ENCODE measurements at regions not wholly inside any gene's neighbourhood (a gene's known extent, or its start where the extent isn't known, plus 50 kb on each side); places are given as distances from the start of the nearest gene placed in this dataset.

DNA sequence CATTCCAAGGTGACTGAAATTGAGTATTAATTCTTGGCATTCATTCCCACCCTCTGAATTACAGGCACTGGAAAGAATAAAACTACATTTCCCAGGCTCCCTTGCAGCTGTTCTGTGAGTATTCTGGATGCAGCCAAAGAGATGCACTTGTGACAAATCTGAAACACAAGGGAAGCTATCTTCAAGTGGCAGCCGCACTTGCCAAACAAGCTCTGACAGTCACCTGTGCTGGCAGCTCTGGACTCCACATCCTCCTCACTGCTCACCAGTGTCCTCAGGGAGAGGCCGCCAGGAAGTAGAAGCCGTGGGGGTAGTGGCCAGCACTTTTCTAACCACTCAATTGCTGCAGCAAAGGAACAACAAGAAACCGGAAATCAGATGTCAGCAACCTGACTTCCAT is 275.0 kb downstream of the NR2F1-AS1 start:
- DNase-seq (no peak), ATAC-seq (no peak)
- H3K36me3 Mint-ChIP-seq (ENCODE audit: low read depth): no peaks in the 10 kb centered on the region
- intact Hi-C loops (cut with micrococcal nuclease): no loop called here
- TF ChIP-seq, protein P1, sequence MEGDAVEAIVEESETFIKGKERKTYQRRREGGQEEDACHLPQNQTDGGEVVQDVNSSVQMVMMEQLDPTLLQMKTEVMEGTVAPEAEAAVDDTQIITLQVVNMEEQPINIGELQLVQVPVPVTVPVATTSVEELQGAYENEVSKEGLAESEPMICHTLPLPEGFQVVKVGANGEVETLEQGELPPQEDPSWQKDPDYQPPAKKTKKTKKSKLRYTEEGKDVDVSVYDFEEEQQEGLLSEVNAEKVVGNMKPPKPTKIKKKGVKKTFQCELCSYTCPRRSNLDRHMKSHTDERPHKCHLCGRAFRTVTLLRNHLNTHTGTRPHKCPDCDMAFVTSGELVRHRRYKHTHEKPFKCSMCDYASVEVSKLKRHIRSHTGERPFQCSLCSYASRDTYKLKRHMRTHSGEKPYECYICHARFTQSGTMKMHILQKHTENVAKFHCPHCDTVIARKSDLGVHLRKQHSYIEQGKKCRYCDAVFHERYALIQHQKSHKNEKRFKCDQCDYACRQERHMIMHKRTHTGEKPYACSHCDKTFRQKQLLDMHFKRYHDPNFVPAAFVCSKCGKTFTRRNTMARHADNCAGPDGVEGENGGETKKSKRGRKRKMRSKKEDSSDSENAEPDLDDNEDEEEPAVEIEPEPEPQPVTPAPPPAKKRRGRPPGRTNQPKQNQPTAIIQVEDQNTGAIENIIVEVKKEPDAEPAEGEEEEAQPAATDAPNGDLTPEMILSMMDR (IDR thresholded peaks at IDR 0.05): no peak
- H3K9me3 Mint-ChIP-seq: no peaks in the 10 kb centered on the region
- no peak overlapping the region for H3K4me3 Mint-ChIP-seq
- H3K4me1 Mint-ChIP-seq (ENCODE audit: low read depth): no peaks in the 10 kb centered on the region
- H3K27ac Mint-ChIP-seq: no peak overlapping the region
- POLR2A ChIA-PET: interaction anchor here (1.0 kb wide), 1 partner anchor 69 kb away, joined by 4 read pairs; no protein-coding TSS in a partner anchor
- CTCF ChIA-PET: no interaction called here
- H3K27me3 Mint-ChIP-seq: peaks cover 8% of the 10 kb centered on the region

DNA sequence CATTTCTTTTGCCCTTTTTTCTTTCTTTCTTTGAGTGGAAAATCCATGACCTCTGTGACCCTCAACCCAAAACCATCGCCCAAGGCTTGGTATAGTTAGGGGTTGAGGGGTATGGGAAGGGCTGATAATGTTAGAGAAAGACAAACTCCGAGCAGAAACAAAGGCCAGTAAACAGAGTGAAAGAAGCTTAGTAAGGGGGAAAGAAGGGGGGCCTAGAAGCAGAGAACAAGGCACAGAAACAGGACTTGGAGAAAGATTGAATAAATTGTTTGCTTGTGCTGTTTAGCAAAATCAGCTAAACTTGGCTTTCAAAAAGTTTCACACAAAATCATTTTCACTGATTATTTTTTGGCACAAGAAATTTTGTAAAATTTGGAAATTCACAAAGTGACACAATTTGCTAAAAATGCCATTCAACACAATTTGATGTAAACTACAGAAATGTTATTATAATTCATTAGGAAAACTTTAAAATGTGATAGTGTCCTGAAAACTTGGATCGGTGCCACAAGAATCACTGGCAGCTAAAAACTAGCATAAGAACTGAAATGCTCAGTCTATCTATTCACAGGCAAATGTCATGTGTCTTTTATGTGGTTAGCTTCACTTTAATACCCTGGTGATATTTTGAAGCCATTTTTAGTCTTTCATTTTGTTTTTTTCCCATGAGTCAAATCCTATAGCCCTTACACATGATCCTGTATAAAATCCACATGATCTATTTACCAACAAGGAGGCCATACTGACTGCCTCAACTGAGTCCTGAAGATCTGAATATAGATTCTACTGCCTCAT is 276.4 kb downstream of the NR2F1-AS1 start:
- Mint-ChIP-seq H3K36me3 (ENCODE audit: low read depth) (no peaks in the 10 kb centered on the region), H3K4me1 (ENCODE audit: low read depth) (no peaks in the 10 kb centered on the region), H3K27me3 (peaks cover 8% of the 10 kb centered on the region), H3K9me3 (no peaks in the 10 kb centered on the region), H3K27ac (no peak overlapping the region), H3K4me3 (no peak overlapping the region)
- TF ChIP-seq, protein P1 (IDR thresholded peaks at IDR 0.05): no peak
- intact Hi-C loops (cut with micrococcal nuclease): no loop called here
- ChIA-PET CTCF (no interaction called here), POLR2A (no interaction called here)
- DNase-seq: no peak
- ATAC-seq: no peak

DNA sequence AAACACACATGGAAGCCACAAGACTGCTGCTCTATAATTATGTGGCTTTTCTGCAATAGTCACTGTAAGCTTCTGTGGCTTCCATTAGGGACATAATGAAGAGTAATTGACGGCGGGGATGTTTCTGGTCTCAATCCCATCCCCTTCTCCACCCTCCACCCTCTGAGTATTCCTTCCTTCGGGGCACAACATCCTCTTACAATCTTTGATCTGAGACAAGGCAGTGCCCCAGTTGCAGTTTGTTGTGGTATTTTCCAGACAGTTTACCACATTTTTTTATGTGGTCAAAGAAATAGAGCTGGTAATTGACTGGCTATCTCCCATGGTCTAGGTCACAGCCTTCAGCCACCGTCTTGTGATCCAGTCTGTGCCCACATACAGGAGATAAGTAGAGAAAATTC is 277.7 kb downstream of the NR2F1-AS1 start:
- ChIA-PET CTCF (no interaction called here), POLR2A (no interaction called here)
- H3K27me3 Mint-ChIP-seq: peaks cover 8% of the 10 kb centered on the region
- DNase-seq: no peak
- TF ChIP-seq, protein P1 (IDR thresholded peaks at IDR 0.05): no peak
- H3K36me3 Mint-ChIP-seq (ENCODE audit: low read depth): no peaks in the 10 kb centered on the region
- ATAC-seq: no peak
- no peak overlapping the region for H3K4me3 Mint-ChIP-seq
- intact Hi-C loops (cut with micrococcal nuclease): no loop called here
- H3K27ac Mint-ChIP-seq: no peak overlapping the region
- no peaks in the 10 kb centered on the region for H3K4me1 Mint-ChIP-seq (ENCODE audit: low read depth)
- H3K9me3 Mint-ChIP-seq: no peaks in the 10 kb centered on the region

DNA sequence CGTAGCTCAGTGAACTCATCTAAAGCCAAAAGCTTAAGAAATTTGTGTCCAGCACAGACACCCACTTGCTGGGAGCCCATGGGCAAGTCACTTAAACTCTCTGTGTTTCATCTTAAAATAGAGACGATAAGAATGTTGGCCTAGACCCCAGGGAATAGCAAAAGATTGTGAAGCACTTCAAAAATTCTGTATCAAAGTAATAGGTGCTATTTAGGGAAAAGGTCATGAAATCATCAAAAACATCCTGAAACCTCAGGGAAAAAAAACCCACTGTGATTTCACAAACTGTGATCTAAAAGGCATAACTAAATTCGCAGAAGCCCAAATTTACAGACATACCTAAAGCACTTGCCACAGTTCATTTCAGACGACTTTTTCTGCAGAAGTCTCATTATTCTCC is 278.3 kb downstream of the NR2F1-AS1 start:
- H3K4me3 Mint-ChIP-seq: no peak overlapping the region
- ChIA-PET CTCF (no interaction called here), POLR2A (no interaction called here)
- no peak for DNase-seq
- no peak for ATAC-seq
- no peaks in the 10 kb centered on the region for H3K9me3 Mint-ChIP-seq
- H3K4me1 Mint-ChIP-seq (ENCODE audit: low read depth): no peaks in the 10 kb centered on the region
- no peaks in the 10 kb centered on the region for H3K36me3 Mint-ChIP-seq (ENCODE audit: low read depth)
- H3K27ac Mint-ChIP-seq: no peak overlapping the region
- peaks cover 8% of the 10 kb centered on the region for H3K27me3 Mint-ChIP-seq
- TF ChIP-seq, protein P1 (IDR thresholded peaks at IDR 0.05): no peak
- intact Hi-C loops (cut with micrococcal nuclease): no loop called here

DNA sequence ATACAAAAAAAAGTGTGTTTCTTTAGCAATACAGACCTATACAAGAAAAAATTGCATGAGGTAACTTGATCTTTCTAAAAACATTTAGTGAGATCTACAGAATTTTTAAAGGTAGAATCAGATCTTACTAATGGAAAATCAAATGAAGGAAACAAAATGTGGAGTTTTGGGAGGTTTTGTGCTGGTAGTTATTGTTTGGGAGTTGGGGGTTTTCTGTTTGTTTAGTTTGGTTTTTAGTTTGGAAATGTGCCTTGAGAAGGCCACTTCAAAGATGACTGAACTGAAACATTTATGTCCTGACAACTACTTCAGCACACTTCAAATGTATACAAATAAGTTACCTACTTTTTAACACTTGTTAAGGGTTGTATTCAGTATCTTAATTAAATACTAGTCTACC is 280.1 kb downstream of the NR2F1-AS1 start:
- TF ChIP-seq, protein P1 (IDR thresholded peaks at IDR 0.05): no peak
- no peaks in the 10 kb centered on the region for H3K36me3 Mint-ChIP-seq (ENCODE audit: low read depth)
- H3K4me1 Mint-ChIP-seq (ENCODE audit: low read depth): no peaks in the 10 kb centered on the region
- ChIA-PET CTCF (no interaction called here), POLR2A (no interaction called here)
- H3K9me3 Mint-ChIP-seq: no peaks in the 10 kb centered on the region
- intact Hi-C loops (cut with micrococcal nuclease): no loop called here
- DNase-seq (no peak), ATAC-seq (no peak)
- peaks cover 8% of the 10 kb centered on the region for H3K27me3 Mint-ChIP-seq
- H3K27ac Mint-ChIP-seq: no peak overlapping the region
- H3K4me3 Mint-ChIP-seq: no peak overlapping the region

Data from activated CD8-positive, alpha-beta T cell treated with anti-CD3 and anti-CD28 coated beads for 36 hours (primary cell).